IMR-90 (cell line): ENCODE measurements at regions not wholly inside any gene's neighbourhood (a gene's known extent, or its start where the extent isn't known, plus 50 kb on each side); places are given as distances from the start of the nearest gene placed in this dataset.

Experiments used
- CTCF ChIP-seq: conservative IDR thresholded peaks from 2 replicates; pipeline ENCODE4 v1.5.1; 2012; ENCODE audit warnings: mild to moderate bottlenecking, low read depth, low read length, improper control_type of control experiment
- POLR2A ChIP-seq: IDR thresholded peaks from 2 replicates; pipeline ENCODE4 v1.6.1; 2012; ENCODE audit warnings: mild to moderate bottlenecking, low read depth, low read length
- RAD21 ChIP-seq: IDR thresholded peaks from 2 replicates; pipeline ENCODE4 v1.6.1; 2012; ENCODE audit warnings: low read length, improper control_type of control experiment
- RCOR1 ChIP-seq: IDR thresholded peaks from 2 replicates; pipeline ENCODE4 v1.6.1; 2012; ENCODE audit warnings: mild to moderate bottlenecking, low read length, improper control_type of control experiment; ENCODE audit not compliant: insufficient replicate concordance

GRCh38 chr2:163205589-163206254 lies 367.2 kb upstream of the KCNH7 start:
- TF ChIP-seq CTCF, result no peak
- TF ChIP-seq RAD21, result no peak
- no peak for TF ChIP-seq POLR2A
- TF ChIP-seq RCOR1, result no peak
